Kidney epithelial cell (primary cell): ENCODE measurements at regions not wholly inside any gene's neighbourhood (a gene's known extent, or its start where the extent isn't known, plus 50 kb on each side); places are given as distances from the start of the nearest gene placed in this dataset.
A peak's percentile ranks its signal among the peaks of the same experiment; 100 is the strongest.
"Not testable (repeated sequence)": the region's sequence is repeated elsewhere in the genome, so short reads cannot be mapped to it uniquely, and the experiment has no call there.

ENCODE experiments used
- DNase-seq: peaks from one replicate; pipeline ENCODE4 v3.0.0-alpha.2; 2010; ENCODE audit warnings: low read depth
- H3K27me3 ChIP-seq: 2 replicates; pipeline ENCODE4 v1.6.0; 2011; ENCODE audit warnings: low read length; ENCODE audit not compliant: control insufficient read depth, insufficient read depth
- H3K36me3 ChIP-seq: 2 replicates; pipeline ENCODE4 v1.5.1; 2011; ENCODE audit warnings: low read length; ENCODE audit not compliant: control insufficient read depth, insufficient read depth
- H3K4me3 ChIP-seq: 2 replicates; pipeline ENCODE4 v1.5.1; 2011; ENCODE audit warnings: low read depth, mild to moderate bottlenecking, control low read depth, low read length
- CTCF ChIP-seq: IDR thresholded peaks from 2 replicates; pipeline ENCODE4 v1.5.1; 2011; ENCODE audit warnings: mild to moderate bottlenecking, moderate library complexity, low read length, control low read depth, inconsistent platforms; ENCODE audit not compliant: insufficient read depth, poor library complexity, severe bottlenecking

GRCh38 chr12:67086116-67086515 is 183.0 kb upstream of the CAND1 start:
- Histone ChIP-seq H3K4me3 (no peak overlapping the region), H3K36me3 (no peaks in the 10 kb centered on the region), H3K27me3 (no peaks in the 10 kb centered on the region)
- TF ChIP-seq CTCF: no peak
- no peak for DNase-seq

- DNase-seq: no peak
- TF ChIP-seq CTCF: no peak
- H3K27me3 ChIP-seq: no peaks in the 10 kb centered on the region
- no peaks in the 10 kb centered on the region for H3K36me3 ChIP-seq
- H3K4me3 ChIP-seq: no peak overlapping the region
Measured at GRCh38 chr12:67088401-67089118, 180.6 kb upstream of the CAND1 start.

- no peaks in the 10 kb centered on the region for H3K27me3 ChIP-seq
- TF ChIP-seq CTCF: no peak
- DNase-seq: no peak
- H3K36me3 ChIP-seq: no peaks in the 10 kb centered on the region
- no peak overlapping the region for H3K4me3 ChIP-seq
Measured at GRCh38 chr12:67091204-67091603, 178.0 kb upstream of the CAND1 start.

- no peak for TF ChIP-seq CTCF
- Histone ChIP-seq H3K27me3 (no peaks in the 10 kb centered on the region), H3K4me3 (no peak overlapping the region), H3K36me3 (no peaks in the 10 kb centered on the region)
- no peak for DNase-seq
Measured at GRCh38 chr12:67091678-67092077, 177.5 kb upstream of the CAND1 start.

- not testable (repeated sequence) for H3K36me3 ChIP-seq, DNase-seq, H3K4me3 ChIP-seq, H3K27me3 ChIP-seq
Measured at GRCh38 chr12:67092934-67093333, 176.2 kb upstream of the CAND1 start.

GRCh38 chr12:67096533-67097318 is 172.4 kb upstream of the CAND1 start:
- Histone ChIP-seq H3K4me3 (no peak overlapping the region), H3K27me3 (no peaks in the 10 kb centered on the region), H3K36me3 (no peaks in the 10 kb centered on the region)
- DNase-seq: peak; percentile 35
- TF ChIP-seq CTCF: no peak
